GM10266 (cell line): ENCODE measurements at regions not wholly inside any gene's neighbourhood (a gene's known extent, or its start where the extent isn't known, plus 50 kb on each side); places are given as distances from the start of the nearest gene placed in this dataset.
A peak's percentile ranks its signal among the peaks of the same experiment; 100 is the strongest.
"Not testable (repeated sequence)": the region's sequence is repeated elsewhere in the genome, so short reads cannot be mapped to it uniquely, and the experiment has no call there.

Source experiments
- DNase-seq: peaks from one replicate; pipeline ENCODE4 v3.0.0; 2012; ENCODE audit errors: extremely low spot score
- CTCF ChIP-seq: IDR thresholded peaks from 2 replicates; pipeline ENCODE4 v1.5.1; 2012; ENCODE audit warnings: mild to moderate bottlenecking, low read depth; ENCODE audit not compliant: control insufficient read depth, insufficient read depth; ENCODE audit errors: missing control alignments

- DNase-seq: no peak
- TF ChIP-seq CTCF: no peak
Measured at GRCh38 chr2:13390676-13391075, 673.9 kb downstream of the TRIB2 start.

GRCh38 chr2:13401312-13401711, 684.6 kb downstream of the TRIB2 start:
- DNase-seq: peak; percentile 2

GRCh38 chr2:13413989-13414388, 697.3 kb downstream of the TRIB2 start:
- DNase-seq: no peak
- TF ChIP-seq CTCF: no peak

More at GRCh38 chr2:13401312-13401711, 684.6 kb downstream of the TRIB2 start:
- no peak for TF ChIP-seq CTCF

- DNase-seq: no peak
- TF ChIP-seq CTCF: no peak
Measured at GRCh38 chr2:13414897-13415296, 698.2 kb downstream of the TRIB2 start.

- DNase-seq: no peak
- TF ChIP-seq CTCF: no peak
Measured at GRCh38 chr2:13433954-13434353, 717.2 kb downstream of the TRIB2 start.

GRCh38 chr2:13443554-13444261, 727.0 kb downstream of the TRIB2 start:
- not testable (repeated sequence) for DNase-seq

- TF ChIP-seq CTCF: no peak
- no peak for DNase-seq
Measured at GRCh38 chr2:13462464-13462863, 745.7 kb downstream of the TRIB2 start.

- no peak for DNase-seq
- TF ChIP-seq CTCF: no peak
Measured at GRCh38 chr2:13466076-13466475, 749.3 kb downstream of the TRIB2 start.
